Spleen (tissue), 11 donors: ENCODE measurements at regions not wholly inside any gene's neighbourhood (a gene's known extent, or its start where the extent isn't known, plus 50 kb on each side); places are given as distances from the start of the nearest gene placed in this dataset.

Experiments
- DNase-seq: peaks from one replicate; pipeline ENCODE4 v3.0.0-alpha.2; 2020
- H3K27ac ChIP-seq, 8 donors: fragments of 200-600 bp; sonication (generic) in 7 of 8; 1 replicate in 4 of 8; 2 replicates in 4 of 8; pipeline versions ENCODE4 v1.5.0 to v1.8.0; 2016 to 2021; ENCODE audit warnings: inconsistent platforms in 4 of 8, mild to moderate bottlenecking in 4 of 8, moderate library complexity in 1 of 8
- H3K27me3 ChIP-seq, 7 donors: fragments of 200-600 bp; sonication (generic) in 6 of 7; replicated peaks in 1 of 7; 1 replicate in 4 of 7; 2 replicates in 3 of 7; pipeline versions ENCODE4 v1.5.0 to v1.8.0; 2016 to 2021; ENCODE audit warnings: inconsistent platforms in 3 of 7, mild to moderate bottlenecking in 1 of 7
- H3K36me3 ChIP-seq, 6 donors: fragments of 200-600 bp; sonication (generic) in 5 of 6; 1 replicate in 4 of 6; 2 replicates in 2 of 6; pipeline versions ENCODE4 v1.5.0 to v1.8.0; 2016 to 2021; ENCODE audit warnings: inconsistent platforms in 2 of 6
- H3K4me1 ChIP-seq, 6 donors: fragments of 200-600 bp; sonication (generic) in 5 of 6; 1 replicate in 3 of 6; 2 replicates in 3 of 6; pipeline versions ENCODE4 v1.5.0 to v1.8.0; 2016 to 2021; ENCODE audit warnings: inconsistent platforms in 3 of 6
- H3K4me3 ChIP-seq, 8 donors: fragments of 200-600 bp; sonication (generic) in 7 of 8; 1 replicate in 4 of 8; 2 replicates in 4 of 8; pipeline versions ENCODE4 v1.5.0 to v1.8.0; 2016 to 2021; ENCODE audit warnings: inconsistent platforms in 4 of 8, mild to moderate bottlenecking in 4 of 8, moderate library complexity in 2 of 8
- H3K9me3 ChIP-seq, 8 donors: fragments of 200-600 bp; sonication (generic) in 7 of 8; 1 replicate in 4 of 8; 2 replicates in 4 of 8; pipeline versions ENCODE4 v1.5.0 to v1.8.0; 2016 to 2021; ENCODE audit warnings: inconsistent platforms in 4 of 8
- POLR2A ChIP-seq, 3 donors: fragments of 450-650 bp; IDR thresholded peaks; one replicate each; pipeline ENCODE4 v1.5.1; 2017; ENCODE audit warnings: antibody characterized with exemption in 3 of 3, mild to moderate bottlenecking in 1 of 3
- POLR2AphosphoS5 ChIP-seq, 3 donors: sonication (generic); formaldehyde crosslinking; IDR thresholded peaks; one replicate each; pipeline ENCODE4 v1.5.1; 2017; ENCODE audit warnings: antibody characterized with exemption in 3 of 3
- WGBS, 5 donors: extraction: QIAGEN DNeasy Blood & Tissue Kit in 3 of 5; methylation state at CpG; one replicate each; pipeline versions ENCODE4 v1.1.5 to v1.1.7; 2013 to 2018; 5-methylcytosine and 5-hydroxymethylcytosine counted together
- intact Hi-C: fragments of 100-400 bp; cut with DNase I; formaldehyde crosslinking; loops from one replicate; pipeline ENCODE4 v1.15.0; 2023; ENCODE audit warnings: low total_unique reads
- TF ChIP-seq, protein P1 (sequence below), 11 experiments: fragments of 200-600 bp in 7 of 11; fragments of 450-650 bp in 4 of 11; sonication (generic) in 4 of 11; IDR thresholded peaks in 8 of 11; conservative IDR thresholded peaks in 3 of 11; 1 replicate in 7 of 11; 2 replicates in 4 of 11; pipeline versions ENCODE4 v1.4.0 to v1.8.0; 2016 to 2021; ENCODE audit warnings: antibody characterized with exemption in 11 of 11, inconsistent platforms in 4 of 11, mild to moderate bottlenecking in 1 of 11
- donor health status: healthy with polysubstance abuse.
- donor health status: DM: no; HTN: no; CAD: no; lungs with moderate emphysema.
- donor health status: DM: no; HTN: no; CAD: no.
- donor health status: Bipolar disorder and iron deficiency.
- donor health status: healthy.
- donor health status: DM: no; HTN: no; CAD: no.
- donor health status: DM: yes; HTN: yes; CAD: no.

DNA sequence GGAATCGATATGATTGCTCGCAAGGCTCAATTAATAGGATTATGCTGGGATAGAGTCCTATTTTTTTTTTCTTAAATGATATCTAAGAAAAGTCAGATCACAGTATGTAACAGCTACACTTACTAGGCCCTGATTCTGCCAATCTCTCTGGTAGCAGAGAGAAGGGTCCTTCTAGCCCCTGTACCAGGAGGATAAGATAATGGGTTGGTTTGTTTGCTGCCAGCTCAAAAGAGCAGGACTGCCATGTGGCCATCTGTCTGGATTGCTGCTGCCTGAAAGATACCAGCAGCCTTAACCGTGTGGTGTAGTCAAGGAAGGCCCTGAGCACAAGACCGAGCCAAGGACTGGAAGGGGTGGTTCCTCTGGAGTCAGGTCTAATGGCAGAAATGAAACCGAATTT lies 236.4 kb downstream of the KLF13 start:
- TF ChIP-seq POLR2AphosphoS5 (IDR thresholded peaks at IDR 0.05) (no peak), POLR2A (IDR thresholded peaks at IDR 0.05) (no peak)
- TF ChIP-seq, protein P1, sequence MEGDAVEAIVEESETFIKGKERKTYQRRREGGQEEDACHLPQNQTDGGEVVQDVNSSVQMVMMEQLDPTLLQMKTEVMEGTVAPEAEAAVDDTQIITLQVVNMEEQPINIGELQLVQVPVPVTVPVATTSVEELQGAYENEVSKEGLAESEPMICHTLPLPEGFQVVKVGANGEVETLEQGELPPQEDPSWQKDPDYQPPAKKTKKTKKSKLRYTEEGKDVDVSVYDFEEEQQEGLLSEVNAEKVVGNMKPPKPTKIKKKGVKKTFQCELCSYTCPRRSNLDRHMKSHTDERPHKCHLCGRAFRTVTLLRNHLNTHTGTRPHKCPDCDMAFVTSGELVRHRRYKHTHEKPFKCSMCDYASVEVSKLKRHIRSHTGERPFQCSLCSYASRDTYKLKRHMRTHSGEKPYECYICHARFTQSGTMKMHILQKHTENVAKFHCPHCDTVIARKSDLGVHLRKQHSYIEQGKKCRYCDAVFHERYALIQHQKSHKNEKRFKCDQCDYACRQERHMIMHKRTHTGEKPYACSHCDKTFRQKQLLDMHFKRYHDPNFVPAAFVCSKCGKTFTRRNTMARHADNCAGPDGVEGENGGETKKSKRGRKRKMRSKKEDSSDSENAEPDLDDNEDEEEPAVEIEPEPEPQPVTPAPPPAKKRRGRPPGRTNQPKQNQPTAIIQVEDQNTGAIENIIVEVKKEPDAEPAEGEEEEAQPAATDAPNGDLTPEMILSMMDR (IDR thresholded peaks at IDR 0.05 in 8 of 11, conservative IDR thresholded peaks at IDR 0.05 in 3 of 11): no peak
- intact Hi-C loops: no loop called here
- no peaks in the 10 kb centered on the region for H3K27me3 ChIP-seq
- peaks cover 0 to 16% (median 9%) of the 10 kb centered on the region in 8 donors for H3K9me3 ChIP-seq
- DNase-seq: no peak
- WGBS, 5 donors: 93 to 95% (median 94%) methylated on average over 5 of the region's 5 CpGs
- no peaks in the 10 kb centered on the region for H3K36me3 ChIP-seq
- H3K4me1 ChIP-seq: no peaks in the 10 kb centered on the region
- H3K4me3 ChIP-seq: no peak overlapping the region
- no peak overlapping the region for H3K27ac ChIP-seq

DNA sequence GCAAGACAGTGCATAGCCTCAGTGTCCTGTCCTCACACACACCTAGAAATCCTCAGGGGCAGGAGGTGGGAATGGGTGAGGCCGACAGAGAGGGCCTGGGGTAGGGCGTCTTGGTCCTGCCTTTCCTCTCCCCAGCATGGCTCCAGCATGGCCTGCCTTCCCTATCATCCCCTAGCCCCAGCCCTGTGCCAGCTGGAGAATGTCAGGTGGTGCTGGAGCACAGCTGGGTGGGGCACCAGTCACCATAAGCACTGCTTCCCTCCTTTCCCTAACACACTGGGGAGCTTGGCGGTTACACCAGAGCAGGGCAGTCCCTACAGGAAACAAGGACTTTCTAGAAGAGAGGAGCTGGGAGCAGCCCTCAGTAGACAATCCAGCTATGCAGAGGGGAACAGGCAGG lies 236.8 kb downstream of the KLF13 start:
- TF ChIP-seq, protein P1 (IDR thresholded peaks at IDR 0.05 in 8 of 11, conservative IDR thresholded peaks at IDR 0.05 in 3 of 11): no peak
- no peak for TF ChIP-seq POLR2A (IDR thresholded peaks at IDR 0.05)
- TF ChIP-seq POLR2AphosphoS5 (IDR thresholded peaks at IDR 0.05): no peak
- H3K27me3 ChIP-seq: no peaks in the 10 kb centered on the region
- H3K4me1 ChIP-seq: no peaks in the 10 kb centered on the region
- no peak for DNase-seq
- WGBS, 5 donors: 82 to 95% (median 88%) methylated on average over 2 to 3 of the region's 3 CpGs
- intact Hi-C loops: no loop called here
- no peak overlapping the region for H3K27ac ChIP-seq
- H3K36me3 ChIP-seq: no peaks in the 10 kb centered on the region
- H3K9me3 ChIP-seq: peaks cover 0 to 19% (median 13%) of the 10 kb centered on the region in 8 donors
- no peak overlapping the region for H3K4me3 ChIP-seq

DNA sequence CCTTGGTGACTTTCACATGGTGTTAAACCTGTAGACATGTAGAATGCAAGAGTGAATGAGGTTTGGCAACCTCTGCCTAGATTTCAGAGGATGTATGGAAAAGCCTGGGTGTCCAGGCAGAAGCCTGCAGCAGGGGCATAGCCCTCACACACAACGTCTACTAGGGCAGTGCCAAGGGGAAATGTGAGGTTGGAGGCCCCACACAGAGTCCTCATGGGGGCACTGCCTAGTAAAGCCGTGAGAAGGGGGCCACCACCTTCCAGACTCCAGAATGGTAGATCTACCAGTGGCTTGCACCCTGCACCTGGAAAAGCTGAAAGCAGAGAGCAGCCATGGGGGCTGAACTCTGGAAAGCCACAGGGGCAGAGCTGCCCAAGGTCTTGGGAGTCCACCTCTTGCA lies 241.2 kb downstream of the KLF13 start:
- DNase-seq: no peak
- H3K4me1 ChIP-seq: no peaks in the 10 kb centered on the region
- H3K9me3 ChIP-seq: peaks cover 0 to 23% (median 18%) of the 10 kb centered on the region in 8 donors
- TF ChIP-seq POLR2A (IDR thresholded peaks at IDR 0.05): no peak
- TF ChIP-seq, protein P1 (IDR thresholded peaks at IDR 0.05 in 8 of 11, conservative IDR thresholded peaks at IDR 0.05 in 3 of 11): no peak
- TF ChIP-seq POLR2AphosphoS5 (IDR thresholded peaks at IDR 0.05): no peak
- H3K27me3 ChIP-seq: no peaks in the 10 kb centered on the region
- WGBS, 5 donors: 63 to 86% (median 76%) methylated on average over 2 of the region's 2 CpGs
- no peaks in the 10 kb centered on the region for H3K36me3 ChIP-seq
- no peak overlapping the region for H3K27ac ChIP-seq
- intact Hi-C loops: no loop called here
- H3K4me3 ChIP-seq: no peak overlapping the region

DNA sequence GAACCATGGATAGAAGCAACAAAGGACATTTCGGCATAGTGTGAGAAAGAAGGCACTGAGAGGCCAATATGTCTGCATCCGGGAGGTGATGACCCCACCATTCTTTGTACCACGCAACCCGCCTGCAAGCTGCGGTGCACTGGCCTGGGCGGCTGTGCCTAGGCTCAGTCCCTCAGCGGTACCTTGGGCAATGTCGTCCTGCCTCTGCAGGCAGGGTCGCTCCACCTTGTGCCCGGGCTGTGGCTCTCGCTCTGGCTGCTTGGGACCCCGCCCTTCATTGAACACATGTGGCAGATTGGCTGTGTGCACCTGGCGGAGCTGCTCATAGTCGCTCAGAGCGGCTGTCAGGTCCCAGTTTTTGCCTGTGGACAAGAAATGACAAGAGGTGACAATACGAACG lies 243.2 kb downstream of the KLF13 start:
- Histone ChIP-seq H3K4me3 (no peak overlapping the region), H3K4me1 (no peaks in the 10 kb centered on the region), H3K36me3 (no peaks in the 10 kb centered on the region), H3K27ac (no peak overlapping the region), H3K27me3 (no peaks in the 10 kb centered on the region), H3K9me3 (peaks cover 0 to 23% (median 18%) of the 10 kb centered on the region in 8 donors)
- intact Hi-C loops: no loop called here
- 89 to 94% (median 92%) methylated on average over 15 to 17 of the region's 17 CpGs for WGBS, 5 donors
- TF ChIP-seq, protein P1 (IDR thresholded peaks at IDR 0.05 in 8 of 11, conservative IDR thresholded peaks at IDR 0.05 in 3 of 11): no peak
- TF ChIP-seq POLR2A (IDR thresholded peaks at IDR 0.05) (no peak), POLR2AphosphoS5 (IDR thresholded peaks at IDR 0.05) (no peak)
- DNase-seq: no peak
